ENCODE measurements at regions not wholly inside any gene's neighbourhood (a gene's known extent, or its start where the extent isn't known, plus 50 kb on each side); places are given as distances from the start of the nearest gene placed in this dataset.

GRCh38 chr5:161149078-161149477 lies 297.1 kb upstream of the ATP10B start:
- TF ChIP-seq CTCF (IDR thresholded peaks at IDR 0.05; ENCODE audit: borderline replicate concordance, extremely low read depth, low read length, poor library complexity, severe bottlenecking): no peak
- TF ChIP-seq EZH2 (IDR thresholded peaks at IDR 0.05; ENCODE audit: borderline replicate concordance, low read depth, low read length, severe bottlenecking): no peak

Measured in DND-41 (cell line).